ENCODE measurements at regions not wholly inside any gene's neighbourhood (a gene's known extent, or its start where the extent isn't known, plus 50 kb on each side); places are given as distances from the start of the nearest gene placed in this dataset.

GRCh38 chr4:60173718-60174117 lies 1026.4 kb upstream of the ADGRL3 start:
- TF ChIP-seq, protein P1, sequence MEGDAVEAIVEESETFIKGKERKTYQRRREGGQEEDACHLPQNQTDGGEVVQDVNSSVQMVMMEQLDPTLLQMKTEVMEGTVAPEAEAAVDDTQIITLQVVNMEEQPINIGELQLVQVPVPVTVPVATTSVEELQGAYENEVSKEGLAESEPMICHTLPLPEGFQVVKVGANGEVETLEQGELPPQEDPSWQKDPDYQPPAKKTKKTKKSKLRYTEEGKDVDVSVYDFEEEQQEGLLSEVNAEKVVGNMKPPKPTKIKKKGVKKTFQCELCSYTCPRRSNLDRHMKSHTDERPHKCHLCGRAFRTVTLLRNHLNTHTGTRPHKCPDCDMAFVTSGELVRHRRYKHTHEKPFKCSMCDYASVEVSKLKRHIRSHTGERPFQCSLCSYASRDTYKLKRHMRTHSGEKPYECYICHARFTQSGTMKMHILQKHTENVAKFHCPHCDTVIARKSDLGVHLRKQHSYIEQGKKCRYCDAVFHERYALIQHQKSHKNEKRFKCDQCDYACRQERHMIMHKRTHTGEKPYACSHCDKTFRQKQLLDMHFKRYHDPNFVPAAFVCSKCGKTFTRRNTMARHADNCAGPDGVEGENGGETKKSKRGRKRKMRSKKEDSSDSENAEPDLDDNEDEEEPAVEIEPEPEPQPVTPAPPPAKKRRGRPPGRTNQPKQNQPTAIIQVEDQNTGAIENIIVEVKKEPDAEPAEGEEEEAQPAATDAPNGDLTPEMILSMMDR (CRISPR knock-in tag; IDR thresholded peaks at IDR 0.05), result no peak
- TF ChIP-seq SAFB2 (CRISPR knock-in tag; IDR thresholded peaks at IDR 0.05; ENCODE audit: borderline replicate concordance, low read depth) (no peak), ZZZ3 (CRISPR knock-in tag; IDR thresholded peaks at IDR 0.05; ENCODE audit: borderline replicate concordance) (no peak), ZBTB33 (CRISPR knock-in tag; IDR thresholded peaks at IDR 0.05) (no peak), ZBTB7B (CRISPR knock-in tag; IDR thresholded peaks at IDR 0.05) (no peak), GTF2F1 (IDR thresholded peaks at IDR 0.05; ENCODE audit: low read length) (no peak), HDAC6 (IDR thresholded peaks at IDR 0.05; ENCODE audit: low read depth, low read length) (no peak), CBX2 (IDR thresholded peaks at IDR 0.05; ENCODE audit: low read depth, low read length) (no peak), CBX2 (CRISPR knock-in tag; IDR thresholded peaks at IDR 0.05; ENCODE audit: low read depth) (no peak), PRPF4 (IDR thresholded peaks at IDR 0.05; ENCODE audit: low read depth, low read length, poor library complexity, severe bottlenecking) (no peak), ZFX (CRISPR knock-in tag; IDR thresholded peaks at IDR 0.05; ENCODE audit: low read depth) (no peak), ZBTB7A (CRISPR knock-in tag; IDR thresholded peaks at IDR 0.05) (no peak), SP1 (IDR thresholded peaks at IDR 0.05) (no peak), SP1 (CRISPR knock-in tag; IDR thresholded peaks at IDR 0.05) (no peak), FOXJ3 (CRISPR knock-in tag; IDR thresholded peaks at IDR 0.05; ENCODE audit: borderline replicate concordance) (no peak), MAX (IDR thresholded peaks at IDR 0.05) (no peak)
